ENCODE measurements at regions not wholly inside any gene's neighbourhood (a gene's known extent, or its start where the extent isn't known, plus 50 kb on each side); places are given as distances from the start of the nearest gene placed in this dataset.
"Not testable (repeated sequence)": the region's sequence is repeated elsewhere in the genome, so short reads cannot be mapped to it uniquely, and the experiment has no call there.

DNA sequence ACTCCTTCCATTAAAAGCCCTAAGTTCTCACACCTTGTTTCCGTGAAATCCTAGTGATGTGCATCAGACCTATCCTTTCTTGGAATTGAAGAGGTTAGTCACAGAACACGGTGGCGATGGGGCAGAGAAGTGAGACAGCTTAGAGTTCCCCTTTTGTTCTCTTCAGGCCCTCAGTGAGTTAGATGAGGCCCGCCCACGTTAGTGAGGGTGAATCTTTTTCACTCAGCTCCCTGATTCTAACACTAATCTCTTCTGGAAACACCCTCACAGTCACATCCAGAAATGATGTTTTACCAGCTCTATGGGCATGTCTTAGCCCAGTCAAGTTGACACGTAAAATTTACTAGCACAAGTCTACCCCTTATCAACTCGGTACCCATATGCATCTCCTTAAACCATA is 172.7 kb upstream of the NOX3 start:
- DNase-seq = no peak
- Histone ChIP-seq H3K27ac (no peak overlapping the region), H3K9me3 (replicated peaks in 1 of 3) (no peaks in the 10 kb centered on the region), H3K36me3 (replicated peaks in 1 of 2) (no peaks in the 10 kb centered on the region), H3K27me3 (no peaks in the 10 kb centered on the region), H3K4me1 (replicated peaks in 1 of 2) (no peaks in the 10 kb centered on the region), H3K4me3 (no peak overlapping the region)
- WGBS, 4 donors = 75 to 85% (median 80%) methylated on average over 7 of the region's 7 CpGs
- intact Hi-C loops (cut with DNase I) = no loop called here
- TF ChIP-seq POLR2A (IDR thresholded peaks at IDR 0.05) = no peak
- TF ChIP-seq, protein P1, sequence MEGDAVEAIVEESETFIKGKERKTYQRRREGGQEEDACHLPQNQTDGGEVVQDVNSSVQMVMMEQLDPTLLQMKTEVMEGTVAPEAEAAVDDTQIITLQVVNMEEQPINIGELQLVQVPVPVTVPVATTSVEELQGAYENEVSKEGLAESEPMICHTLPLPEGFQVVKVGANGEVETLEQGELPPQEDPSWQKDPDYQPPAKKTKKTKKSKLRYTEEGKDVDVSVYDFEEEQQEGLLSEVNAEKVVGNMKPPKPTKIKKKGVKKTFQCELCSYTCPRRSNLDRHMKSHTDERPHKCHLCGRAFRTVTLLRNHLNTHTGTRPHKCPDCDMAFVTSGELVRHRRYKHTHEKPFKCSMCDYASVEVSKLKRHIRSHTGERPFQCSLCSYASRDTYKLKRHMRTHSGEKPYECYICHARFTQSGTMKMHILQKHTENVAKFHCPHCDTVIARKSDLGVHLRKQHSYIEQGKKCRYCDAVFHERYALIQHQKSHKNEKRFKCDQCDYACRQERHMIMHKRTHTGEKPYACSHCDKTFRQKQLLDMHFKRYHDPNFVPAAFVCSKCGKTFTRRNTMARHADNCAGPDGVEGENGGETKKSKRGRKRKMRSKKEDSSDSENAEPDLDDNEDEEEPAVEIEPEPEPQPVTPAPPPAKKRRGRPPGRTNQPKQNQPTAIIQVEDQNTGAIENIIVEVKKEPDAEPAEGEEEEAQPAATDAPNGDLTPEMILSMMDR (IDR thresholded peaks at IDR 0.05) = no peak

DNA sequence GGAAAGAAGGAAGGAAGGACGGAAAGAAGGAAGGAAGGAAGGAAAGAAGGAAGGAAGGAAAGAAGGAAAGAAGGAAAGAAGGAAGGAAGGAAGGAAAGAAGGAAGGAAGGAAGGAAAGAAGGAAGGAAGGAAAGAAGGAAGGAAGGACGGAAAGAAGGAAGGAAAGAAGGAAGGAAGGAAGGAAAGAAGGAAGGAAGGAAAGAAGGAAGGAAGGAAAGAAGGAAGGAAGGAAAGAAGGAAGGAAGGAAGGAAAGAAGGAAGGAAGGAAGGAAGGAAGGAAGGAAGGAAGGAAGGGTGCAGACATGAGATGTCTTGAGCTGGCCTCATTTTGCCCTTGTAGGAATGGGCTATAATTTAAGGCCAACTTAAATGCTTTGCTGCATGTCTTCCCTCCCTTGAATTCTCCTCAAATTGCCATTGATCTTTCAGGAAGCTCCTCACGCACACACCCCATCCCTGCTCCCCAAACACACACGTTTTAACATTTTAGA is 172.1 kb upstream of the NOX3 start:
- WGBS, 4 donors = 71 to 83% (median 76%) methylated on average over 4 of the region's 4 CpGs
- H3K4me3 ChIP-seq; H3K27me3 ChIP-seq; H3K4me1 ChIP-seq (replicated peaks in 1 of 2); H3K36me3 ChIP-seq (replicated peaks in 1 of 2); DNase-seq; H3K27ac ChIP-seq; intact Hi-C loops (cut with DNase I); H3K9me3 ChIP-seq (replicated peaks in 1 of 3): not testable (repeated sequence)

DNA sequence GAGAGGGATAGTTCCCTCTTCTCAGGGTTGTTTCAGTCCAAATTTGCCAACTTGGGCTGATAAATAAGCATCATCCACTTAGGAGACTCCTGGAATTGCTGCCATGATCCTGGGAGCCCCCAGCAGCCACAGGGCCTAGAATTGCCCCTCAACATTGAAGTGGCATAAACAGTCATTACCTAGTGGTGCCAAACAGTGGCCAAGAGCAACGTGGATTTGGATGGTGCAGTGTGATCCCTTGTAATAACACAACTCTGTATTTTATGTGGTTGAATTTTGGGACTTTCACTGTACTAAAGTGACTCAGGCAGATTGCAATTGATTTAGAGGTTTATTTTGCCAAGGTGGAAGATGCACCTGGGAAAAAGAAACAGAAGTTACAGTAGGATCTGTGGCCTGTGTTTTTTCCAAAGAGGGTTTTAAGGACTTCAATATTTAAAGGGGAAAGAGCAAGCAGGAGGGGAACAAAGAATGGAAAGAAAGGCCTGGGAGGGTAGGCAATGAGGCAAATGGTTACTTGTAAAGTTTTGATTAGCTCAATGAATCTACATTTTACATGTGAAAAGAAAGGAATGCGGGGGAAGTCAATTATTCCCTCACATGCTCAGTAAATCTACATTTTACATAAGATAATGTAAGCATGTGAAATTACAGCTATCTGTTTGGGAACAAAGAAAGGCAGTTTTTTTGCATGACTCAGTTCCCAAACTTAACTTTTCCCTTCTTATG is 168.0 kb upstream of the NOX3 start:
- DNase-seq = no peak
- H3K27ac ChIP-seq = no peak overlapping the region
- no peaks in the 10 kb centered on the region for H3K36me3 ChIP-seq (replicated peaks in 1 of 2)
- WGBS, 4 donors = 68 to 82% (median 77%) methylated on average over 2 of the region's 2 CpGs
- H3K4me1 ChIP-seq (replicated peaks in 1 of 2) = no peaks in the 10 kb centered on the region
- intact Hi-C loops (cut with DNase I) = no loop called here
- H3K27me3 ChIP-seq = no peaks in the 10 kb centered on the region
- H3K9me3 ChIP-seq (replicated peaks in 1 of 3) = no peaks in the 10 kb centered on the region
- no peak overlapping the region for H3K4me3 ChIP-seq
- TF ChIP-seq POLR2A (IDR thresholded peaks at IDR 0.05) = no peak

DNA sequence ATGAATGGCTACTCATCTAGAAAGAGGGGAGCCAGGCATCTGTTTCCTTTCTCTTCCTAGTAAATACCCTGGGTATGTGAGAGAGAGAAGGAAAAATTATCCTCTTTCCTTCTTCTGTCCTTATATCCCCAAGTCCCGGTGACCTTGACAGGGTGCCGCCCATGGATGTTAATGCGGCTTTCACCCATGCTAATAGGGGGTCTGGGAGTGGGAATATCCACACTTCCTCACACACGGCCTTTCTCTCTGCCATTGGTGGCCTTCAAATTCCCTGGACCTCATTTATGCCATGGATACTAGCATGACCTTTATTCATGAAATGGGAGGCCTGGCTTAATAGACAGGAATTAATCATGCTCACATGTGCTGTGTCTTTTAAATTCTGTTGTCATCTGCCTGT is 159.0 kb upstream of the NOX3 start:
- peaks cover 0 to 11% (median 10%) of the 10 kb centered on the region in 3 donors for H3K9me3 ChIP-seq (replicated peaks in 1 of 3)
- H3K4me1 ChIP-seq (replicated peaks in 1 of 2) = no peaks in the 10 kb centered on the region

DNA sequence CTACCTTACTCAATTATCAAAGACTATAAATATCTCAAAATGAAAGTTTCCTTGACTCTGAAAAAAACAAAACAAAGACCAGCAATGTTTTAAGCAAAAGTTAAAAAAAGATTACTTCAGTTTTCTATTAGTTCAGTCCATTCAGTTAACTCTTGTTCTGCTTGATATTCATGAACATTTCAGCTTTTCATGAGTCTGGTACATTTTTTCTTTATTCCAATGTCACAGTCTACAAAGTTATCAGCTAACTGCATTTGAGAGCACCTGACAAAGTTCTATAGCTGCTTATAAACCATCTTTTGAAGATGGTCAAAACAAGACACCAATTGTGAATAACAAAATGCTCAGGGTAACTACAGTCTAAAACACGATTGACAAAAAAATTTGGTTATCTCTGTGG is 156.1 kb upstream of the NOX3 start:
- peaks cover 0 to 11% (median 10%) of the 10 kb centered on the region in 3 donors for H3K9me3 ChIP-seq (replicated peaks in 1 of 3)
- H3K4me3 ChIP-seq = no peak overlapping the region
- 82 to 92% (median 86%) methylated on average over 1 of the region's 1 CpG for WGBS, 4 donors

More for the DNA sequence above, 159.0 kb upstream of the NOX3 start:
- no peaks in the 10 kb centered on the region for H3K27me3 ChIP-seq
- no peak overlapping the region for H3K4me3 ChIP-seq
- H3K27ac ChIP-seq = no peak overlapping the region
- DNase-seq = no peak
- no peaks in the 10 kb centered on the region for H3K36me3 ChIP-seq (replicated peaks in 1 of 2)
- TF ChIP-seq, protein P1 (IDR thresholded peaks at IDR 0.05) = no peak
- no peak for TF ChIP-seq POLR2A (IDR thresholded peaks at IDR 0.05)
- intact Hi-C loops (cut with DNase I) = no loop called here
- WGBS, 4 donors = 67 to 85% (median 74%) methylated on average over 4 of the region's 4 CpGs

More for the DNA sequence above, 156.1 kb upstream of the NOX3 start:
- Histone ChIP-seq H3K27me3 (no peaks in the 10 kb centered on the region), H3K36me3 (replicated peaks in 1 of 2) (no peaks in the 10 kb centered on the region), H3K4me1 (replicated peaks in 1 of 2) (no peaks in the 10 kb centered on the region), H3K27ac (no peak overlapping the region)
- intact Hi-C loops (cut with DNase I) = no loop called here
- TF ChIP-seq, protein P1 (IDR thresholded peaks at IDR 0.05) = no peak
- TF ChIP-seq POLR2A (IDR thresholded peaks at IDR 0.05) = no peak
- DNase-seq = no peak
